ENCODE measurements at regions not wholly inside any gene's neighbourhood (a gene's known extent, or its start where the extent isn't known, plus 50 kb on each side); places are given as distances from the start of the nearest gene placed in this dataset.

DNA sequence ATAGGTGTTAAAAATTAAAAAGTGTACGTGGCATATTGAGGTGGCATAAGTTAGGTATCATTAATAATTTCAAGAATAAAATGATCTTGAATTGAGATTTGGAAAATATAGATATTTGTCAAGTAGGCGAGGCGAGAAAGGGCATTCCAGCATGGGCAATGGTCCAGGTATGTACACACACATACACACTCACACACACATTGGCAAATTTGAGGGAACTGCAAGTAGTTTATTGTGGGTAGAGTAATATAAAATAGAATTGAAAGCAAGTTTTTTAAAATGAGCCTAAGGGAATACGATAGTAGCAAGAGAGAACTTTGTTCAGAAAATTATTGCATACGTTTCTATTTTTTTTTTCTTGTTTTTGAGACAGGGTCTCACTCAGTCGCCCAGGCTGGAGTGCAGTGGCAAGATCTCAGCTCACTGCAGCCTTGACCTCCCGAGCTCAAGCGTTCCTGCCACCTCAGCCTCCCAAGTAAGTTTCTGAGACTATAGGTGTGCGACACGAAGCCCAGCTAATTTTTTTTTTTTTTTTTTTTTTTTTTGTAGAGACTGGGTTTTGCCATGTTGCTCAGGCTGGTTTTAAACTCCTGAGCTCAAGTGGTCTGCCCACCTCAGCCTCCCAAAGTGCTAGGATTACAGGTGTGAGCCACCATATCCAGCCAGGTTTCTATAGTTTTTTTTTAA lies 96.7 kb upstream of the SLC39A10 start:
- H4K20me1 ChIP-seq (ENCODE audit: insufficient read depth) = no peaks in the 10 kb centered on the region
- no peak overlapping the region for H3K4me2 ChIP-seq (ENCODE audit: low read length)
- no TSS peak for BruUV-seq (replicated peaks)
- TF ChIP-seq CTCF (IDR thresholded peaks at IDR 0.05 in 2 of 3, conservative IDR thresholded peaks at IDR 0.05 in 1 of 3; ENCODE audit: borderline replicate concordance in 1 of 3, insufficient read depth in 1 of 3, low read depth in 2 of 3, low read length in 2 of 3) = no peak
- TF ChIP-seq JUND (IDR thresholded peaks at IDR 0.05) = no peak
- TF ChIP-seq FOSL1 (IDR thresholded peaks at IDR 0.05; ENCODE audit: low read depth) = no peak
- no peak for TF ChIP-seq EZH2phosphoT487 (IDR thresholded peaks at IDR 0.05; ENCODE audit: borderline replicate concordance)
- TF ChIP-seq ZFX (IDR thresholded peaks at IDR 0.05) = no peak
- no peak for TF ChIP-seq POLR2A (IDR thresholded peaks at IDR 0.05; ENCODE audit: borderline replicate concordance, extremely low read depth, insufficient read depth, insufficient read length)
- no peaks in the 10 kb centered on the region for H3K9me3 ChIP-seq (ENCODE audit: control insufficient read depth in 1 of 2, insufficient read depth in 1 of 2, low read depth in 1 of 2, low read length in 2 of 2)
- no peak overlapping the region for H3K27ac ChIP-seq (ENCODE audit: low read depth, low read length)
- no peaks in the 10 kb centered on the region for H3K79me2 ChIP-seq (ENCODE audit: insufficient read depth, low read length)
- RAD21 ChIA-PET (ENCODE audit: low non-redundant PET in 1 of 2, low total read pairs in 2 of 2, uncharacterized antibody in 2 of 2, unreplicated experiment in 2 of 2) = no interaction called here
- intact Hi-C loops (cut with micrococcal nuclease) = no loop called here
- H3K4me3 ChIP-seq (replicated peaks in 1 of 2; ENCODE audit: low read depth in 1 of 2, low read length in 2 of 2) = no peak overlapping the region
- ATAC-seq (no peak), DNase-seq (ENCODE audit: low read depth, low spot score) (no peak)
- no peaks in the 10 kb centered on the region for H3K27me3 ChIP-seq (ENCODE audit: insufficient read depth, low read length)
- H2AFZ ChIP-seq (ENCODE audit: low read depth, low read length, poor library complexity, severe bottlenecking) = no peak overlapping the region
- H3K9ac ChIP-seq (ENCODE audit: low read length) = no peak overlapping the region
- no peaks in the 10 kb centered on the region for H3K4me1 ChIP-seq (ENCODE audit: control insufficient read depth in 1 of 2, insufficient read depth in 2 of 2, low read length in 2 of 2)
- POLR2A ChIA-PET = interaction anchor here (0.6 kb wide), 1 partner anchor 96 kb away, joined by 3 read pairs; no protein-coding TSS in a partner anchor
- no peaks in the 10 kb centered on the region for H3K9me2 ChIP-seq (ENCODE audit: insufficient read depth)
- CTCF ChIA-PET = no interaction called here
- no peaks in the 10 kb centered on the region for H3K36me3 ChIP-seq (ENCODE audit: control insufficient read depth in 1 of 2, insufficient read depth in 2 of 2, low read length in 2 of 2)

DNA sequence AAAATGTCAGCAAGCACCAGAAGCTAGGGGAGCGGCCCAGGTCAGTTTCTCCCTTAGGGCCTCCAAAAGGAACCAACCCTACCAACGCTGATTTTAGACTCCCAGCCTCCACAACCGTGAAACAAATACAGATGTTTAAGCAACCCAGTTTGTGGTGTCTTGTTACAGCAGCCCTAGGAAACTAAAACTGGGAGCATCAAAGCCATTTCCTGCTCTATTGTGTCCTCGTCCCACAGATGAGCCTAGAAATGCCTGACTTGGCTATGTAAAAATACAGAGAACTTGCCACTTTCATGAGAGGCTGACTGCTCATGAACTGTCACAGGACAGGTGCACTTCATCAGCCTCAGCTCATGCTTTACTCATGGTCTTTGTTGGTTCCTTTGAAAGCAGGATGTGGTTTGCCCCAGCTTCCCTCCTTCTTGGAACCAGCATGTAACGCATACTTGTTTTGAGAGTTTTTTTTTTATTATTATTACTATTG lies 97.6 kb upstream of the SLC39A10 start:
- H3K4me1 ChIP-seq (ENCODE audit: control insufficient read depth in 1 of 2, insufficient read depth in 2 of 2, low read length in 2 of 2) = no peaks in the 10 kb centered on the region

More for the DNA sequence above, 97.6 kb upstream of the SLC39A10 start:
- intact Hi-C loops (cut with micrococcal nuclease) = no loop called here
- H2AFZ ChIP-seq (ENCODE audit: low read depth, low read length, poor library complexity, severe bottlenecking) = no peak overlapping the region
- H3K4me3 ChIP-seq (replicated peaks in 1 of 2; ENCODE audit: low read depth in 1 of 2, low read length in 2 of 2) = no peak overlapping the region
- no peaks in the 10 kb centered on the region for H3K36me3 ChIP-seq (ENCODE audit: control insufficient read depth in 1 of 2, insufficient read depth in 2 of 2, low read length in 2 of 2)
- no peak overlapping the region for H3K4me2 ChIP-seq (ENCODE audit: low read length)
- CTCF ChIA-PET = interaction anchor here (1.0 kb wide), 1 partner anchor 15 kb away, joined by 3 read pairs; no protein-coding TSS in a partner anchor
- BruUV-seq (replicated peaks) = no TSS peak
- TF ChIP-seq CTCF (IDR thresholded peaks at IDR 0.05 in 2 of 3, conservative IDR thresholded peaks at IDR 0.05 in 1 of 3; ENCODE audit: borderline replicate concordance in 1 of 3, insufficient read depth in 1 of 3, low read depth in 2 of 3, low read length in 2 of 3) (no peak), CBX3 (IDR thresholded peaks at IDR 0.05; ENCODE audit: low read depth) (no peak), TCF7L2 (IDR thresholded peaks at IDR 0.05; ENCODE audit: borderline replicate concordance, extremely low read depth, insufficient read depth, insufficient read length) (no peak)
- ATAC-seq (no peak), DNase-seq (ENCODE audit: low read depth, low spot score) (no peak)
- no peaks in the 10 kb centered on the region for H4K20me1 ChIP-seq (ENCODE audit: insufficient read depth)
- RAD21 ChIA-PET (ENCODE audit: low non-redundant PET in 1 of 2, low total read pairs in 2 of 2, uncharacterized antibody in 2 of 2, unreplicated experiment in 2 of 2) = no interaction called here
- no peaks in the 10 kb centered on the region for H3K9me3 ChIP-seq (ENCODE audit: control insufficient read depth in 1 of 2, insufficient read depth in 1 of 2, low read depth in 1 of 2, low read length in 2 of 2)
- no peaks in the 10 kb centered on the region for H3K27me3 ChIP-seq (ENCODE audit: insufficient read depth, low read length)
- H3K27ac ChIP-seq (ENCODE audit: low read depth, low read length) = no peak overlapping the region
- POLR2A ChIA-PET = no interaction called here
- no peaks in the 10 kb centered on the region for H3K9me2 ChIP-seq (ENCODE audit: insufficient read depth)
- H3K79me2 ChIP-seq (ENCODE audit: insufficient read depth, low read length) = no peaks in the 10 kb centered on the region
- no peak overlapping the region for H3K9ac ChIP-seq (ENCODE audit: low read length)

Data from HCT116 (cell line).